ENCODE measurements at regions not wholly inside any gene's neighbourhood (a gene's known extent, or its start where the extent isn't known, plus 50 kb on each side); places are given as distances from the start of the nearest gene placed in this dataset.

DNA sequence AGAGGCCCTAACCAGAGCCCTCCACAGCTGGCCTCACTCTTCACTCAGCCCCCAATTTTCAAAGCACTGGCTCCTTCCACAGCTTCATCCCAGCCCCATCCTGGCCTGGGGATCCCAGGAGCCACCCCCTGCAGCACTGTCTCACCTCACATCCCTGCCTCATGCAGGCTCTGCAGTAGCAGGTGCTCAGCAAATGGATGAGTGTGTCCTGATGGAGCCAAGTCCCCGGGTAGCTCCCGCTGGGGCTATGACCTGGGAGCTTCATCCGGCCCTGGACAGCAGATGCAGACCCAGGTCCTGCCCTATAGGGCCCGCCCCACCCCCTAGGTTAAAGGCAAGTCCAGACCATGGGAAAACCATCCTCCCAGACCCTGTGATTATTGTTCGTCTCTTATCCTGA, 143.2 kb upstream of the ZNF507 start:
- Histone ChIP-seq H3K4ac (ENCODE audit: low read depth, low read length) (no peak overlapping the region), H4K8ac (ENCODE audit: low read depth in 2 of 2, low read length in 2 of 2) (no peak overlapping the region), H3K56ac (ENCODE audit: extremely low read depth, insufficient read depth, low read length) (no peak overlapping the region), H3K36me3 (ENCODE audit: control insufficient read depth, insufficient read depth, low read length) (no peaks in the 10 kb centered on the region), H3K9me1 (ENCODE audit: insufficient read depth, low read length) (no peaks in the 10 kb centered on the region), H3K27ac (ENCODE audit: insufficient read depth, low read length) (no peak overlapping the region), H3K4me2 (ENCODE audit: low read depth, low read length) (no peak overlapping the region), H4K5ac (ENCODE audit: low read depth, low read length) (no peak overlapping the region), H3K4me3 (ENCODE audit: insufficient read depth, low read depth, low read length) (no peak overlapping the region), H3K14ac (replicated peaks; ENCODE audit: low read depth, low read length) (no peak overlapping the region), H2AK5ac (ENCODE audit: low read depth, low read length) (no peak overlapping the region), H3K9ac (ENCODE audit: low read depth, low read length) (no peak overlapping the region), H3K79me1 (ENCODE audit: low read depth in 1 of 2, low read length in 2 of 2) (no peaks in the 10 kb centered on the region), H3K9me3 (ENCODE audit: control insufficient read depth, insufficient read depth, low read length) (no peaks in the 10 kb centered on the region), H3K18ac (ENCODE audit: low read depth, low read length) (no peak overlapping the region), H3K4me1 (ENCODE audit: control insufficient read depth, insufficient read depth, low read length) (no peaks in the 10 kb centered on the region), H3K27me3 (ENCODE audit: control insufficient read depth, insufficient read depth, low read length) (no peaks in the 10 kb centered on the region), H2AK9ac (replicated peaks; ENCODE audit: low read depth, low read length, poor library complexity) (no peak overlapping the region), H3K23ac (ENCODE audit: low read depth, low read length) (no peak overlapping the region), H4K20me1 (ENCODE audit: insufficient read depth, low read length) (no peaks in the 10 kb centered on the region), H2BK20ac (ENCODE audit: low read depth, low read length) (no peak overlapping the region), H2BK120ac (ENCODE audit: low read depth, low read length) (no peak overlapping the region), H2AFZ (replicated peaks; ENCODE audit: low read length, poor library complexity) (no peak overlapping the region), H2BK15ac (ENCODE audit: low read depth, low read length) (no peak overlapping the region), H2BK5ac (ENCODE audit: low read depth, low read length, poor library complexity, severe bottlenecking) (no peak overlapping the region), H4K91ac (ENCODE audit: insufficient read depth, low read depth, low read length) (no peak overlapping the region)
- ChIA-PET CTCF (no interaction called here), POLR2A (ENCODE audit: unreplicated experiment) (no interaction called here)
- ATAC-seq (ENCODE audit: low read depth) (no peak), DNase-seq (no peak)
- TF ChIP-seq, protein P1, sequence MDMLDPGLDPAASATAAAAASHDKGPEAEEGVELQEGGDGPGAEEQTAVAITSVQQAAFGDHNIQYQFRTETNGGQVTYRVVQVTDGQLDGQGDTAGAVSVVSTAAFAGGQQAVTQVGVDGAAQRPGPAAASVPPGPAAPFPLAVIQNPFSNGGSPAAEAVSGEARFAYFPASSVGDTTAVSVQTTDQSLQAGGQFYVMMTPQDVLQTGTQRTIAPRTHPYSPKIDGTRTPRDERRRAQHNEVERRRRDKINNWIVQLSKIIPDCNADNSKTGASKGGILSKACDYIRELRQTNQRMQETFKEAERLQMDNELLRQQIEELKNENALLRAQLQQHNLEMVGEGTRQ (IDR thresholded peaks at IDR 0.05; ENCODE audit: low read depth, low read length): no peak
- TF ChIP-seq MAFK (IDR thresholded peaks at IDR 0.05; ENCODE audit: low read depth, low read length) (no peak), SMC3 (IDR thresholded peaks at IDR 0.05; ENCODE audit: low read depth, low read length) (no peak), RFX5 (IDR thresholded peaks at IDR 0.05; ENCODE audit: low read depth, low read length) (no peak), CHD1 (IDR thresholded peaks at IDR 0.05; ENCODE audit: low read depth, low read length) (no peak), MAZ (IDR thresholded peaks at IDR 0.05; ENCODE audit: borderline replicate concordance, low read depth, low read length) (no peak), RAD21 (IDR thresholded peaks at IDR 0.05; ENCODE audit: low read length) (no peak), MXI1 (IDR thresholded peaks at IDR 0.05; ENCODE audit: borderline replicate concordance, low read depth, low read length) (no peak), NFE2L2 (IDR thresholded peaks at IDR 0.05; ENCODE audit: low read depth, low read length) (no peak), BHLHE40 (IDR thresholded peaks at IDR 0.05; ENCODE audit: low read depth, low read length) (no peak), FOS (IDR thresholded peaks at IDR 0.05; ENCODE audit: low read depth, low read length) (no peak), RCOR1 (IDR thresholded peaks at IDR 0.05; ENCODE audit: insufficient replicate concordance, low read length) (no peak), CEBPB (IDR thresholded peaks at IDR 0.05; ENCODE audit: low read depth, low read length) (no peak)
- TF ChIP-seq, protein P2, sequence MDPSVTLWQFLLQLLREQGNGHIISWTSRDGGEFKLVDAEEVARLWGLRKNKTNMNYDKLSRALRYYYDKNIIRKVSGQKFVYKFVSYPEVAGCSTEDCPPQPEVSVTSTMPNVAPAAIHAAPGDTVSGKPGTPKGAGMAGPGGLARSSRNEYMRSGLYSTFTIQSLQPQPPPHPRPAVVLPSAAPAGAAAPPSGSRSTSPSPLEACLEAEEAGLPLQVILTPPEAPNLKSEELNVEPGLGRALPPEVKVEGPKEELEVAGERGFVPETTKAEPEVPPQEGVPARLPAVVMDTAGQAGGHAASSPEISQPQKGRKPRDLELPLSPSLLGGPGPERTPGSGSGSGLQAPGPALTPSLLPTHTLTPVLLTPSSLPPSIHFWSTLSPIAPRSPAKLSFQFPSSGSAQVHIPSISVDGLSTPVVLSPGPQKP (IDR thresholded peaks at IDR 0.05; ENCODE audit: borderline replicate concordance, low read depth, low read length): no peak
- TF ChIP-seq, protein P3, sequence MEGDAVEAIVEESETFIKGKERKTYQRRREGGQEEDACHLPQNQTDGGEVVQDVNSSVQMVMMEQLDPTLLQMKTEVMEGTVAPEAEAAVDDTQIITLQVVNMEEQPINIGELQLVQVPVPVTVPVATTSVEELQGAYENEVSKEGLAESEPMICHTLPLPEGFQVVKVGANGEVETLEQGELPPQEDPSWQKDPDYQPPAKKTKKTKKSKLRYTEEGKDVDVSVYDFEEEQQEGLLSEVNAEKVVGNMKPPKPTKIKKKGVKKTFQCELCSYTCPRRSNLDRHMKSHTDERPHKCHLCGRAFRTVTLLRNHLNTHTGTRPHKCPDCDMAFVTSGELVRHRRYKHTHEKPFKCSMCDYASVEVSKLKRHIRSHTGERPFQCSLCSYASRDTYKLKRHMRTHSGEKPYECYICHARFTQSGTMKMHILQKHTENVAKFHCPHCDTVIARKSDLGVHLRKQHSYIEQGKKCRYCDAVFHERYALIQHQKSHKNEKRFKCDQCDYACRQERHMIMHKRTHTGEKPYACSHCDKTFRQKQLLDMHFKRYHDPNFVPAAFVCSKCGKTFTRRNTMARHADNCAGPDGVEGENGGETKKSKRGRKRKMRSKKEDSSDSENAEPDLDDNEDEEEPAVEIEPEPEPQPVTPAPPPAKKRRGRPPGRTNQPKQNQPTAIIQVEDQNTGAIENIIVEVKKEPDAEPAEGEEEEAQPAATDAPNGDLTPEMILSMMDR (conservative IDR thresholded peaks at IDR 0.05; ENCODE audit: low read depth, low read length): no peak
- intact Hi-C loops (cut with micrococcal nuclease) (no loop called here), dilution Hi-C loops (cut with HindIII; ENCODE audit: low sequenced_read_pairs, unreplicated experiment) (no loop called here), in situ Hi-C loops (cut with MboI; ENCODE audit: low sequenced_read_pairs) (no loop called here)
- BruUV-seq (replicated peaks): no TSS peak
- 100% methylated on average over 1 of the region's 5 CpGs; no CpG with 5 or more reads in 1 of the 2 experiments for WGBS, 2 experiments (ENCODE audit: extremely low coverage in 2 of 2, insufficient read length in 1 of 2)

Measured in IMR-90 (cell line).